ENCODE measurements at regions not wholly inside any gene's neighbourhood (a gene's known extent, or its start where the extent isn't known, plus 50 kb on each side); places are given as distances from the start of the nearest gene placed in this dataset.

GRCh38 chrX:55326985-55327384, 62.3 kb upstream of the PAGE3 start:
- Histone ChIP-seq H3K4me3 (no peak overlapping the region), H3K9me3 (peaks cover 0 to 2% (median 0%) of the 10 kb centered on the region in 4 donors), H3K27ac (peak overlapping the region in 1 of 4 donors; percentile 38), H3K4me1 (no peaks in the 10 kb centered on the region), H3K36me3 (no peaks in the 10 kb centered on the region), H3K27me3 (no peaks in the 10 kb centered on the region)
- DNase-seq: no peak
- TF ChIP-seq POLR2AphosphoS5 (IDR thresholded peaks at IDR 0.05): peak; percentile 7 to 49 (median 32)
- TF ChIP-seq POLR2A (IDR thresholded peaks at IDR 0.05): no peak
- intact Hi-C loops (cut with DNase I): no loop called here
- WGBS, 2 donors: 6 to 30% methylated on average over 5 of the region's 5 CpGs

- TF ChIP-seq EP300 (IDR thresholded peaks at IDR 0.05): no peak
- no peak for TF ChIP-seq POLR2A (IDR thresholded peaks at IDR 0.05)
- no peak for TF ChIP-seq CTCF (IDR thresholded peaks at IDR 0.05)
- TF ChIP-seq POLR2AphosphoS5 (IDR thresholded peaks at IDR 0.05): no peak
- no peaks in the 10 kb centered on the region for H3K36me3 ChIP-seq
- no peak overlapping the region for H3K27ac ChIP-seq
- H3K27me3 ChIP-seq: no peaks in the 10 kb centered on the region
- intact Hi-C loops (cut with DNase I): no loop called here
- DNase-seq: no peak
- WGBS, 2 donors: 76 to 85% methylated on average over 1 of the region's 1 CpG
- no peaks in the 10 kb centered on the region for H3K9me3 ChIP-seq
- no peak overlapping the region for H3K4me3 ChIP-seq
- H3K4me1 ChIP-seq: no peaks in the 10 kb centered on the region
Observed at GRCh38 chrX:55335296-55335695, 70.6 kb upstream of the PAGE3 start.

- Histone ChIP-seq H3K27ac (no peak overlapping the region), H3K4me3 (no peak overlapping the region), H3K9me3 (no peaks in the 10 kb centered on the region), H3K27me3 (no peaks in the 10 kb centered on the region), H3K4me1 (no peaks in the 10 kb centered on the region), H3K36me3 (no peaks in the 10 kb centered on the region)
- no peak for DNase-seq
- TF ChIP-seq CTCF (IDR thresholded peaks at IDR 0.05) (no peak), POLR2AphosphoS5 (IDR thresholded peaks at IDR 0.05) (no peak), POLR2A (IDR thresholded peaks at IDR 0.05) (no peak), EP300 (IDR thresholded peaks at IDR 0.05) (no peak)
- intact Hi-C loops (cut with DNase I): no loop called here
Observed at GRCh38 chrX:55336176-55336575, 71.5 kb upstream of the PAGE3 start.

- 78 to 86% methylated on average over 4 of the region's 4 CpGs for WGBS, 2 donors
- Histone ChIP-seq H3K27ac (no peak overlapping the region), H3K27me3 (peaks cover 0 to 3% (median 0%) of the 10 kb centered on the region in 3 donors), H3K9me3 (no peaks in the 10 kb centered on the region), H3K4me3 (no peak overlapping the region), H3K4me1 (no peaks in the 10 kb centered on the region), H3K36me3 (no peaks in the 10 kb centered on the region)
- TF ChIP-seq CTCF (IDR thresholded peaks at IDR 0.05): no peak
- no peak for TF ChIP-seq EP300 (IDR thresholded peaks at IDR 0.05)
- TF ChIP-seq POLR2A (IDR thresholded peaks at IDR 0.05): no peak
- TF ChIP-seq POLR2AphosphoS5 (IDR thresholded peaks at IDR 0.05): no peak
- intact Hi-C loops (cut with DNase I): no loop called here
- DNase-seq: no peak
Observed at GRCh38 chrX:55340896-55341433, 76.2 kb upstream of the PAGE3 start.

- TF ChIP-seq CTCF (IDR thresholded peaks at IDR 0.05) (peak in 2 of 4 experiments; percentile 19 to 32), POLR2AphosphoS5 (IDR thresholded peaks at IDR 0.05) (no peak), EP300 (IDR thresholded peaks at IDR 0.05) (no peak), POLR2A (IDR thresholded peaks at IDR 0.05) (no peak)
- Histone ChIP-seq H3K27ac (no peak overlapping the region), H3K4me3 (no peak overlapping the region), H3K9me3 (no peaks in the 10 kb centered on the region), H3K27me3 (peaks cover 0 to 3% (median 0%) of the 10 kb centered on the region in 3 donors), H3K36me3 (no peaks in the 10 kb centered on the region), H3K4me1 (no peaks in the 10 kb centered on the region)
- DNase-seq: no peak
- intact Hi-C loops (cut with DNase I): no loop called here
- 46 to 56% methylated on average over 21 of the region's 21 CpGs for WGBS, 2 donors
Observed at GRCh38 chrX:55342533-55343501, 78.1 kb upstream of the PAGE3 start.
